Pancreas (tissue), 10 donors: ENCODE measurements at regions not wholly inside any gene's neighbourhood (a gene's known extent, or its start where the extent isn't known, plus 50 kb on each side); places are given as distances from the start of the nearest gene placed in this dataset.
"Not testable (repeated sequence)": the region's sequence is repeated elsewhere in the genome, so short reads cannot be mapped to it uniquely, and the experiment has no call there.

Source experiments
- ATAC-seq, 4 donors: fragments of 200-7000 bp; cut with Tn5 transposase; one replicate each; pipeline versions ENCODE4 v1.8.0 to v1.9.1; 2020; ENCODE audit warnings: mild to moderate bottlenecking in 4 of 4, moderate library complexity in 4 of 4
- DNase-seq, 6 donors: peaks; one replicate each; pipeline ENCODE4 v3.0.0-alpha.2; 2020
- FAIRE-seq: peaks from 2 replicates; lab custom pipeline; 2012; peaks lifted over from hg19 to GRCh38; lab: Jason Lieb, UNC
- H3K27ac ChIP-seq, 4 donors: fragments of 200-600 bp; sonication (generic); 1 replicate in 3 of 4; 2 replicates in 1 of 4; pipeline versions ENCODE4 v1.5.0 to v1.8.0; 2020
- H3K27me3 ChIP-seq, 4 donors: fragments of 200-600 bp; one replicate each; pipeline ENCODE4 v1.8.0; 2021
- H3K36me3 ChIP-seq, 3 donors: fragments of 200-600 bp; sonication (generic) in 1 of 3; one replicate each; pipeline versions ENCODE4 v1.5.0 to v1.8.0; 2020 to 2021
- H3K4me1 ChIP-seq, 3 donors: fragments of 200-600 bp; one replicate each; pipeline ENCODE4 v1.8.0; 2021
- H3K4me3 ChIP-seq, 4 donors: fragments of 200-600 bp; sonication (generic) in 2 of 4; one replicate each; pipeline versions ENCODE4 v1.5.0 to v1.8.0; 2020 to 2021
- H3K9me3 ChIP-seq, 4 donors: fragments of 200-600 bp; one replicate each; pipeline ENCODE4 v1.8.0; 2021
- CTCF ChIP-seq, 4 donors: fragments of 200-600 bp; sonication (generic) in 3 of 4; IDR thresholded peaks; one replicate each; pipeline versions ENCODE4 v1.5.0 to v1.8.0; 2021; ENCODE audit warnings: antibody characterized with exemption in 4 of 4
- WGBS, 2 donors: extraction: QIAGEN DNeasy Blood & Tissue Kit; methylation state at CpG; one replicate each; pipeline ENCODE4 v1.1.7; 2013; 5-methylcytosine and 5-hydroxymethylcytosine counted together
- intact Hi-C, 3 donors: fragments of 100-400 bp; cut with DNase I; formaldehyde crosslinking; loops; one replicate each; pipeline versions ENCODE4 v1.11.1 to v1.14.2; 2022
- donor health status: healthy with polysubstance abuse.
- donor health status: DM: no; HTN: no; CAD: no; lungs with moderate emphysema.
- donor health status: DM: no; HTN: no; CAD: no.
- donor health status: control.
- donor health status: control.
- donor health status: Bipolar disorder and iron deficiency.
- donor health status: DM: yes; HTN: yes; CAD: no.
- donor health status: DM: no; HTN: no; CAD: no.
- donor health status: DM: no; HTN: no; CAD: no.
- donor health status: DM: yes; HTN: yes; CAD: no.

GRCh38 chr11:69874984-69875624 lies 55.9 kb upstream of the FGF3 start:
- no peak for TF ChIP-seq CTCF (IDR thresholded peaks at IDR 0.05)
- Histone ChIP-seq H3K4me3 (no peak overlapping the region), H3K27me3 (no peaks in the 10 kb centered on the region), H3K27ac (no peak overlapping the region), H3K36me3 (no peaks in the 10 kb centered on the region), H3K9me3 (no peaks in the 10 kb centered on the region), H3K4me1 (no peaks in the 10 kb centered on the region)
- intact Hi-C loops: no loop called here
- WGBS, 2 donors: 34 to 36% methylated on average over 21 of the region's 21 CpGs
- ATAC-seq (no peak), FAIRE-seq (no peak), DNase-seq (peak in 1 of 6 donors; percentile 28)

- peak in 1 of 6 donors; percentile 33 for DNase-seq
- no peak for ATAC-seq
- 69 to 76% methylated on average over 10 of the region's 10 CpGs for WGBS, 2 donors
- H3K27ac ChIP-seq: no peak overlapping the region
- H3K27me3 ChIP-seq: no peaks in the 10 kb centered on the region
- no peaks in the 10 kb centered on the region for H3K36me3 ChIP-seq
- TF ChIP-seq CTCF (IDR thresholded peaks at IDR 0.05): no peak
- FAIRE-seq: no peak
- H3K4me1 ChIP-seq: no peaks in the 10 kb centered on the region
- no peak overlapping the region for H3K4me3 ChIP-seq
- intact Hi-C loops: no loop called here
- no peaks in the 10 kb centered on the region for H3K9me3 ChIP-seq
Measured at GRCh38 chr11:69876013-69876412, 56.8 kb upstream of the FGF3 start.

GRCh38 chr11:69877235-69877634 lies 58.0 kb upstream of the FGF3 start:
- H3K36me3 ChIP-seq: no peaks in the 10 kb centered on the region
- no peak for TF ChIP-seq CTCF (IDR thresholded peaks at IDR 0.05)

GRCh38 chr11:69877704-69878103 lies 58.5 kb upstream of the FGF3 start:
- intact Hi-C loops, FAIRE-seq: not testable (repeated sequence)
- WGBS, 2 donors: 74 to 86% methylated on average over 7 of the region's 7 CpGs

More at GRCh38 chr11:69877235-69877634, 58.0 kb upstream of the FGF3 start:
- Histone ChIP-seq H3K27me3 (no peaks in the 10 kb centered on the region), H3K9me3 (no peaks in the 10 kb centered on the region), H3K4me3 (no peak overlapping the region), H3K27ac (no peak overlapping the region), H3K4me1 (no peaks in the 10 kb centered on the region)
- intact Hi-C loops: no loop called here
- WGBS, 2 donors: 76 to 80% methylated on average over 8 of the region's 8 CpGs
- FAIRE-seq: no peak
- ATAC-seq: no peak
- peak in 1 of 6 donors; percentile 33 for DNase-seq

GRCh38 chr11:69878144-69878883 lies 59.1 kb upstream of the FGF3 start:
- H3K27ac ChIP-seq: no peak overlapping the region
- intact Hi-C loops: no loop called here
- H3K9me3 ChIP-seq: no peaks in the 10 kb centered on the region
- H3K36me3 ChIP-seq: no peaks in the 10 kb centered on the region
- FAIRE-seq (no peak), ATAC-seq (no peak), DNase-seq (peak in 1 of 6 donors; percentile 46)
- no peak overlapping the region for H3K4me3 ChIP-seq
- WGBS, 2 donors: 76 to 78% methylated on average over 12 of the region's 12 CpGs
- no peaks in the 10 kb centered on the region for H3K27me3 ChIP-seq
- TF ChIP-seq CTCF (IDR thresholded peaks at IDR 0.05): no peak
- no peaks in the 10 kb centered on the region for H3K4me1 ChIP-seq

More at GRCh38 chr11:69877704-69878103, 58.5 kb upstream of the FGF3 start:
- not testable (repeated sequence) for H3K27me3 ChIP-seq, ATAC-seq, H3K36me3 ChIP-seq, H3K9me3 ChIP-seq, H3K4me3 ChIP-seq, H3K4me1 ChIP-seq, H3K27ac ChIP-seq
- DNase-seq: peak in 1 of 6 donors; percentile 29
